Stimulated activated CD4-positive, alpha-beta T cell treated with anti-CD3 and anti-CD28 coated beads, Interleukin-4, amount 100 ng/mL, for 1 hour (primary cell): ENCODE measurements at regions not wholly inside any gene's neighbourhood (a gene's known extent, or its start where the extent isn't known, plus 50 kb on each side); places are given as distances from the start of the nearest gene placed in this dataset.

ENCODE experiments used
- DNase-seq: peaks from one replicate; pipeline ENCODE4 v3.0.0-alpha.2; 2020

GRCh38 chr16:55125818-55126385 is 195.2 kb downstream of the IRX5 start:
- no peak for DNase-seq

DNA sequence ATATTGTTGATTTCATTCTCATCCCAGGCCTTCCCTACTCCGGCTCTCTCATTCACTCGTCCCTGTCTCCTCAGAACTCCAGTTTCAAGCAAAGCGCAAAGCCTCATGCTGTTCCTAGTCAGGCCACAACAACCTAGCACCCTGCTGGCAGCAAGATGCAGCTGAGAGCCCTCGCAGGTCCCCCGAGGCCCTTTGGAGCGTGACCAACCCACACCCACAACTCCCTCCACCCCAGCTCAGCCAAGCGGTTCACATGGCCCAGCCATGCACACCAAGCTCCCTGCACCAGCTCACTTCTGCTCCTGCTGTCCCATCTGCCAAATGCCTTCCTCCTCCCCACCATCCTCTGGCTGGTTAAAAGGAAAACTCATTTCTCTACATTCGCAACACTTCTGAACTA is 195.8 kb downstream of the IRX5 start:
- DNase-seq, result no peak

DNA sequence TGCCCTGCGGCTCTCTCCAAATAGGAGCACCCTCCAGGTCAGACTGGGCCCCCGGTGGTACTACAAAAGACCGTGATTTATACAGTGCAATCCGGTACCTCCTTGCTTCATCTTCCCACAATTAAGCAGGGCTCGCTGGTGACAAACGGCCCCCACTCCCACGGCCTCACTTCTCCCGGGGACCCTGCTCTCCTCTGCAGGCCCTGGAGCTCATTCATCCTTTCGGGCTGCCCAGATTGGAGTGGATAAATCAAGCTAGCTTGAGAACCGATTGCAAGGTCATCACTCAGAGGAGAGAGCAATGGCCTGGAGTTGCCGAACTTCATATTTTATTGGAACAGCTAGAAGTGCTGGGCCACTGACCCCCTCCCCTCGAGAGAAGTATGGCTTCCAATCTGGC is 193.5 kb upstream of the IRX6 start:
- DNase-seq, result no peak

- no peak for DNase-seq
These were observed 193.1 kb upstream of the IRX6 start for GRCh38 chr16:55130911-55131310.

- DNase-seq, result no peak
These were observed 190.3 kb upstream of the IRX6 start for GRCh38 chr16:55133654-55134053.

GRCh38 chr16:55136356-55137150 is 187.4 kb upstream of the IRX6 start:
- no peak for DNase-seq

GRCh38 chr16:55138298-55138697 is 185.7 kb upstream of the IRX6 start:
- DNase-seq, result no peak

GRCh38 chr16:55142405-55142804 is 181.6 kb upstream of the IRX6 start:
- no peak for DNase-seq

- DNase-seq, result no peak
These were observed 179.4 kb upstream of the IRX6 start for GRCh38 chr16:55144651-55145050.

- DNase-seq, result no peak
These were observed 178.0 kb upstream of the IRX6 start for GRCh38 chr16:55145771-55146603.

- no peak for DNase-seq
These were observed 177.0 kb upstream of the IRX6 start for GRCh38 chr16:55146966-55147365.

- DNase-seq, result no peak
These were observed 176.6 kb upstream of the IRX6 start for GRCh38 chr16:55147396-55147795.

DNA sequence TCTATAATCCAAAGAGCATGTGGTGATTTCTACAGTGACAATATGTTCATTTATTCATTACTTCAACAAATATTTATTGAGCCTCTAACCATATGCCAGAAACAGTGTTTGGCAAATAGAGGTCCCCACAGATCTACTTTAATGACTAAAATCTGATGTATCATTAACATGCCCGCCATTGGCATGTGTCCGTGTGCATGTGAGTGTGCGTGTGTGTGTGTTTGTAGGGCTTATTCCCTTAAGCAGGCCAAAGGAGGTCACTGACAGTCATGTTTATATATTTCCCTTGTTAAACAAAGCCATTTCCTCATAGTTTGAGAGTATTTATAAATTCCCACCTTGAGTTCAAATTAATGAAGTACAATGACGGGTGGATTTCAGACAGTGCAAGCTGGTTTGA is 174.4 kb upstream of the IRX6 start:
- no peak for DNase-seq

- no peak for DNase-seq
These were observed 172.3 kb upstream of the IRX6 start for GRCh38 chr16:55151561-55152305.

- DNase-seq, result no peak
These were observed 171.1 kb upstream of the IRX6 start for GRCh38 chr16:55152875-55153390.

- no peak for DNase-seq
These were observed 169.7 kb upstream of the IRX6 start for GRCh38 chr16:55154262-55154661.

- DNase-seq, result no peak
These were observed 169.0 kb upstream of the IRX6 start for GRCh38 chr16:55154956-55155355.

GRCh38 chr16:55155815-55156214 is 168.2 kb upstream of the IRX6 start:
- DNase-seq, result no peak

- DNase-seq, result no peak
These were observed 154.2 kb upstream of the IRX6 start for GRCh38 chr16:55169780-55170179.

- DNase-seq, result no peak
These were observed 152.8 kb upstream of the IRX6 start for GRCh38 chr16:55171241-55171640.

DNA sequence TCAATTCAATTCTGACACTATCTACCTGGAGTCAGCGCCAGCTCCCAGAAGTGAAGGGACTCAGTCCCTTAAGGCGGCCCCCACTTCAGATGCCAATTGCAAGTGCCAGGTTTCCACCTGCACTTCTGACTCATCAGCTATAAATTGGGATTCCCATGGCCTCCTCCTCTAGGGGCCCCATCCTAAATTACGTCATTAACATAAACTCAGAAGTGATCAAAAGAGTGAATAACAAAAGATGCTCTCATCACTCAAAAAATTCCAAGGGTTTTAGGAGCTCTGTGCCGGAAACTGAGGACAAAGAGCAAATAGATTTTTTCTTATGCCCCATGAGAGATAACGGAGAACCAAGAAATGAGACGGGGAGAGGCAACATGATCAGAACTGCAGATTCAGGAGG is 148.6 kb upstream of the IRX6 start:
- DNase-seq, result no peak

- no peak for DNase-seq
These were observed 147.1 kb upstream of the IRX6 start for GRCh38 chr16:55176901-55177300.

- DNase-seq, result no peak
These were observed 144.6 kb upstream of the IRX6 start for GRCh38 chr16:55179411-55179810.
